GM23248 (cell line): ENCODE measurements at regions not wholly inside any gene's neighbourhood (a gene's known extent, or its start where the extent isn't known, plus 50 kb on each side); places are given as distances from the start of the nearest gene placed in this dataset.

Source experiments
- DNase-seq: peaks from one replicate; pipeline ENCODE4 v3.0.0-alpha.2; 2015
- H2AFZ ChIP-seq: fragments of 200-600 bp; sonication (generic); 2 replicates; pipeline ENCODE4 v1.6.1; 2016; ENCODE audit warnings: antibody characterized with exemption
- H3F3A ChIP-seq: fragments of 200-600 bp; sonication (generic); 2 replicates; pipeline ENCODE4 v1.6.1; 2016; ENCODE audit warnings: mild to moderate bottlenecking, antibody characterized with exemption, mixed run types; ENCODE audit not compliant: insufficient read depth
- H3K27ac ChIP-seq: fragments of 200-600 bp; sonication (generic); 2 replicates; pipeline ENCODE4 v1.5.1; 2016; ENCODE audit warnings: mild to moderate bottlenecking
- H3K27me3 ChIP-seq: fragments of 200-600 bp; sonication (generic); replicated peaks from 2 replicates; pipeline ENCODE4 v1.6.1; 2016; ENCODE audit warnings: mild to moderate bottlenecking; ENCODE audit not compliant: insufficient read depth
- H3K36me3 ChIP-seq: fragments of 200-600 bp; sonication (generic); 2 replicates; pipeline ENCODE4 v1.6.1; 2016; ENCODE audit warnings: low read depth, mild to moderate bottlenecking
- H3K4me1 ChIP-seq: fragments of 200-600 bp; sonication (generic); 2 replicates; pipeline ENCODE4 v1.6.1; 2016; ENCODE audit warnings: mild to moderate bottlenecking; ENCODE audit not compliant: insufficient read depth
- H3K4me2 ChIP-seq: fragments of 200-600 bp; sonication (generic); one replicate; pipeline ENCODE4 v1.6.1; 2016; ENCODE audit warnings: mild to moderate bottlenecking; ENCODE audit not compliant: unreplicated experiment
- H3K4me3 ChIP-seq: fragments of 200-600 bp; sonication (generic); 2 replicates; pipeline ENCODE4 v1.5.1; 2016; ENCODE audit warnings: mild to moderate bottlenecking
- H3K79me2 ChIP-seq: fragments of 200-600 bp; sonication (generic); 2 replicates; pipeline ENCODE4 v1.6.1; 2016; ENCODE audit warnings: mild to moderate bottlenecking; ENCODE audit not compliant: insufficient read depth
- H3K9ac ChIP-seq: fragments of 200-600 bp; sonication (generic); 2 replicates; pipeline ENCODE4 v1.6.1; 2016; ENCODE audit warnings: mild to moderate bottlenecking
- H3K9me2 ChIP-seq: fragments of 200-600 bp; sonication (generic); 2 replicates; pipeline ENCODE4 v1.6.1; 2016; ENCODE audit warnings: mixed run types, mild to moderate bottlenecking, moderate library complexity; ENCODE audit not compliant: insufficient read depth
- H3K9me3 ChIP-seq: fragments of 200-600 bp; sonication (generic); one replicate; pipeline ENCODE4 v1.6.1; 2017; ENCODE audit warnings: low read depth
- H4K20me1 ChIP-seq: fragments of 200-600 bp; sonication (generic); 2 replicates; pipeline ENCODE4 v1.6.0; 2016; ENCODE audit not compliant: insufficient read depth
- EZH2 ChIP-seq: fragments of 200-600 bp; sonication (generic); IDR thresholded peaks from 2 replicates; pipeline ENCODE4 v1.6.1; 2018; ENCODE audit warnings: antibody characterized with exemption, mild to moderate bottlenecking; ENCODE audit not compliant: insufficient read depth, poor library complexity, severe bottlenecking
- EZH2phosphoT487 ChIP-seq: fragments of 200-600 bp; sonication (generic); IDR thresholded peaks from 2 replicates; pipeline ENCODE4 v1.6.1; 2018; ENCODE audit warnings: antibody characterized with exemption, moderate library complexity, mild to moderate bottlenecking, low read depth; ENCODE audit not compliant: insufficient read depth
- WGBS, 2 experiments: methylation state at CpG; one replicate each; pipeline ENCODE4 v1.1.6; 2015 to 2017; ENCODE audit warnings: low lambda C conversion rate in 2 of 2, low coverage in 1 of 2; ENCODE audit errors: missing lambda C conversion rate in 2 of 2; 5-methylcytosine and 5-hydroxymethylcytosine counted together
- in situ Hi-C: fragments of 300-500 bp; cut with MboI; formaldehyde crosslinking; loops from 2 replicates; pipeline ENCODE4 v1.15.0; 2020

DNA sequence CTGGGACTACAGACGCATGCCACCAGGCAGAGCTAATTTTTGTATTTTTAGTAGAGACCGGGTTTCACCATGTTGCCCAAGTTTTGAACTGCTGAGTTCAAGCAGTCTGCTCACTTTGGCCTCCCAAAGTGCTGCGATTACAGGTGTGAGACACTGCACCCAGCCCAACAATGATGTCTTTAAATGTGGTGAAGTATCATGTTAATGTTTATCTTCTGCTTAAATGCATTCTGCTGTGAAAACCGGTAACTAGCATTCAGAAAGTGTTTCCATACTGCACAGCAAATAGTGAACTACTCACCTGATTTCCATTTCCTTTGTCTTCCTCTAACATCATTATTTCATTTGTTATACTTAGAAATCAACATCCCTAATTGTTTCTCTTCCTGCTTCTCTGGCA lies 264.0 kb upstream of the ITGA1 start:
- H2AFZ ChIP-seq: no peak overlapping the region
- H3K4me1 ChIP-seq: no peaks in the 10 kb centered on the region
- no peaks in the 10 kb centered on the region for H3K9me3 ChIP-seq
- DNase-seq: no peak
- no peak overlapping the region for H3K4me3 ChIP-seq
- H3K9me2 ChIP-seq: no peaks in the 10 kb centered on the region
- no peak overlapping the region for H3K27ac ChIP-seq
- no peaks in the 10 kb centered on the region for H3K79me2 ChIP-seq
- no peaks in the 10 kb centered on the region for H3F3A ChIP-seq
- no peaks in the 10 kb centered on the region for H3K36me3 ChIP-seq
- H3K9ac ChIP-seq: no peak overlapping the region
- H4K20me1 ChIP-seq: no peaks in the 10 kb centered on the region
- no peak overlapping the region for H3K4me2 ChIP-seq
- 34 to 39% methylated on average over 4 of the region's 4 CpGs for WGBS, 2 experiments
- in situ Hi-C loops: no loop called here
- TF ChIP-seq EZH2 (no peak), EZH2phosphoT487 (no peak)
- no peaks in the 10 kb centered on the region for H3K27me3 ChIP-seq

DNA sequence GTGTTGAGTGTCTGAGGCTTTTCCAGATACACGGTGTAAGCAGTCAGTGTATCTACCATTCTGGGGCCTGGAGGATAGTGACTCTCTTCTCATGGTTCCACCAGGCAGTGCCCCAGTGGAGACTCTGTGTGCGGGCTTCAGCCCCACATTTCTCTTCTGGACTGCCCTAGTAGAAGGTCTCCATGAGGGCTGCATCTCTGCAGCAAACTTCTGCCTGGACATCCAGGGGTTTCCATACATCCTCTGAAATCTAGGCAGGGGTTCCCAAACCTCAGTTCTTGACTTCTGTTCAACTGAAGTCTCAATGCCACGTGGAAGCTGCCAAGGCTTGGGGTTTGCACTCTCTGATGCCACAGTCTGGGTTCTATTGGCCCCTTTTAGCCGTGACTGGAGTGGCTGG lies 256.6 kb upstream of the ITGA1 start:
- in situ Hi-C loops: no loop called here
- no peak for DNase-seq
- no peaks in the 10 kb centered on the region for H3F3A ChIP-seq
- H3K9me3 ChIP-seq: no peaks in the 10 kb centered on the region
- H3K9ac ChIP-seq: no peak overlapping the region
- no peaks in the 10 kb centered on the region for H3K27me3 ChIP-seq
- H3K4me2 ChIP-seq: no peak overlapping the region
- no peaks in the 10 kb centered on the region for H3K4me1 ChIP-seq
- TF ChIP-seq EZH2: no peak
- no peak for TF ChIP-seq EZH2phosphoT487
- H3K4me3 ChIP-seq: no peak overlapping the region
- H3K27ac ChIP-seq: no peak overlapping the region
- H2AFZ ChIP-seq: no peak overlapping the region
- H3K9me2 ChIP-seq: no peaks in the 10 kb centered on the region
- H4K20me1 ChIP-seq: no peaks in the 10 kb centered on the region
- WGBS, 2 experiments: 19 to 31% methylated on average over 4 of the region's 4 CpGs
- no peaks in the 10 kb centered on the region for H3K36me3 ChIP-seq
- no peaks in the 10 kb centered on the region for H3K79me2 ChIP-seq

DNA sequence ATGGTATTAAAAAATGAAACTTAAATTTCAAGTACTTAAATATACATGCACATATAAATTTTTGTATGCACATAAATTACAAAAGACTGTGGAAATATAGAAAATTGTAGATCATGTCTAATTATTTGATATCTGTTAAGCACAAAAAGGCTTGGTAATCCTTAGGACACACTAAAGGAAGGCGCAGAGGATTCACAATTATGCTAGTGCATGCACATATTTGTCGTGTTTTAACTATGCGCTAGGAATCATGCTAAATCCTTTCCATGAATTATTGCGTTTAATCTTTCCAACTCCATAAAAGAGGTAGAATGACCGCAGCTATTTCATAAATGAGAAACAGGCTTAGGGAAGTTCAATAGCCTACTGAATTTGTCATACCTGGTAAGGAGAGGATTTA lies 244.1 kb upstream of the ITGA1 start:
- no peak for TF ChIP-seq EZH2phosphoT487
- no peak for TF ChIP-seq EZH2
- WGBS, 2 experiments: 29 to 31% methylated on average over 5 of the region's 5 CpGs
- H3K4me1 ChIP-seq: no peaks in the 10 kb centered on the region

DNA sequence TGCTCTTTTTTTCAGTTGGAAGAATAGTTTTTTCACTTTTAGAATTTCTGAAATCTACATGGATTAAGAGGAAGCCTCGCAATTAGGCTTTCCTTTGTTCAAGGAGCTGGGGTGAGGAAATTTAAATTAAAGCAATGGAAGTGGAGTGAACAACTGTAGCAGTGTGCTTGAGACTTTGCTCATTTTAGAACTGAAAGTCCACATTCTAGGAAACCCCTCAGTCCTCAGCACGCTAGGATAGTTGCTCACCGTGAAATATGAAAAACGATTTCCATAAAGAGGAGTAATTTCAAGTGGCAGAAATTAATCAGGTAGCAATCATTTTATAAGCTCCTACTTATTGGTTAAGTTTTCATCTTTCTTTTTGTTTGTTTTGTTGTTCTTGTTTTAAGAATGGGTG lies 243.0 kb upstream of the ITGA1 start:
- H3K36me3 ChIP-seq: no peaks in the 10 kb centered on the region
- H3K79me2 ChIP-seq: no peaks in the 10 kb centered on the region
- WGBS, 2 experiments: 31 to 32% methylated on average over 4 of the region's 4 CpGs
- H3K9ac ChIP-seq: no peak overlapping the region
- no peak overlapping the region for H3K4me2 ChIP-seq
- in situ Hi-C loops: no loop called here
- no peaks in the 10 kb centered on the region for H3K4me1 ChIP-seq
- no peak overlapping the region for H2AFZ ChIP-seq
- no peaks in the 10 kb centered on the region for H3F3A ChIP-seq
- H3K27me3 ChIP-seq: 0 out of 2 replicates have a peak, but pooled peaks cover 4% of the 10 kb centered on the region
- no peaks in the 10 kb centered on the region for H3K9me3 ChIP-seq
- no peak for DNase-seq
- no peaks in the 10 kb centered on the region for H3K9me2 ChIP-seq
- H4K20me1 ChIP-seq: no peaks in the 10 kb centered on the region
- H3K27ac ChIP-seq: no peak overlapping the region
- TF ChIP-seq EZH2 (no peak), EZH2phosphoT487 (no peak)
- no peak overlapping the region for H3K4me3 ChIP-seq

More for the DNA sequence above, 244.1 kb upstream of the ITGA1 start:
- H3K27me3 ChIP-seq: 0 out of 2 replicates have a peak, but pooled peaks cover 4% of the 10 kb centered on the region
- no peaks in the 10 kb centered on the region for H3F3A ChIP-seq
- H3K36me3 ChIP-seq: no peaks in the 10 kb centered on the region
- H4K20me1 ChIP-seq: no peaks in the 10 kb centered on the region
- no peaks in the 10 kb centered on the region for H3K9me2 ChIP-seq
- no peak overlapping the region for H3K4me2 ChIP-seq
- in situ Hi-C loops: no loop called here
- H3K9me3 ChIP-seq: no peaks in the 10 kb centered on the region
- no peaks in the 10 kb centered on the region for H3K79me2 ChIP-seq
- H2AFZ ChIP-seq: no peak overlapping the region
- H3K27ac ChIP-seq: no peak overlapping the region
- DNase-seq: no peak
- H3K4me3 ChIP-seq: no peak overlapping the region
- no peak overlapping the region for H3K9ac ChIP-seq

DNA sequence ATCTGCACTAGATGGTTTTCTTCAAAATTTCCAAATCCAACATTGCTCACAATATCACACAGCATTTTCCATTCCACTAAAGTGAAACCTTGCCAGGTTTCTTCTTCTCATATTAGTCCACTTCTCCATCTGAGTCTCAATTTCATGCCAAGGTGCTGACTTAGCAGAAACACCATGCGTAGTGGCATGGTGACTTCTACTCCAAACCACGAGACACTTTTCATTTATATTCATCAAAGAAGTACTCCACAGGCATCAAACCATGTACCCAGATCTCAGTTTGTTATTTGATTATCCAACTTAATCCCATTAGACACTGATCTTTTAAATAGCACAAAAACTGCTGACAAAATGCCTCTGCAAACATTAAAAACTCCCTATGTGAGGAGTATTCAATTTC lies 233.4 kb upstream of the ITGA1 start:
- 19 to 21% methylated on average over 2 of the region's 2 CpGs for WGBS, 2 experiments

More for the DNA sequence above, 233.4 kb upstream of the ITGA1 start:
- in situ Hi-C loops: no loop called here
- H3F3A ChIP-seq: no peaks in the 10 kb centered on the region
- no peak overlapping the region for H3K9ac ChIP-seq
- no peak overlapping the region for H3K27ac ChIP-seq
- DNase-seq: no peak
- no peak overlapping the region for H2AFZ ChIP-seq
- no peaks in the 10 kb centered on the region for H4K20me1 ChIP-seq
- no peak overlapping the region for H3K4me2 ChIP-seq
- no peaks in the 10 kb centered on the region for H3K9me2 ChIP-seq
- TF ChIP-seq EZH2: no peak
- TF ChIP-seq EZH2phosphoT487: no peak
- H3K36me3 ChIP-seq: no peaks in the 10 kb centered on the region
- no peaks in the 10 kb centered on the region for H3K9me3 ChIP-seq
- no peaks in the 10 kb centered on the region for H3K79me2 ChIP-seq
- no peaks in the 10 kb centered on the region for H3K27me3 ChIP-seq
- H3K4me3 ChIP-seq: no peak overlapping the region
- H3K4me1 ChIP-seq: no peaks in the 10 kb centered on the region
